ENCODE measurements at regions not wholly inside any gene's neighbourhood (a gene's known extent, or its start where the extent isn't known, plus 50 kb on each side); places are given as distances from the start of the nearest gene placed in this dataset.
"Not testable (repeated sequence)": the region's sequence is repeated elsewhere in the genome, so short reads cannot be mapped to it uniquely, and the experiment has no call there.

- DNase-seq (ENCODE audit: low spot score): no peak
Observed at GRCh38 chr6:141394125-141394536, 738.6 kb upstream of the GJE1 start.

GRCh38 chr6:141393405-141394124 lies 739.2 kb upstream of the GJE1 start:
- no peak for DNase-seq (ENCODE audit: low spot score)

- not testable (repeated sequence) for DNase-seq (ENCODE audit: low spot score)
Observed at GRCh38 chr6:141391135-141391534, 741.6 kb upstream of the GJE1 start.

GRCh38 chr6:141388666-141389065 lies 744.1 kb upstream of the GJE1 start:
- DNase-seq (ENCODE audit: low spot score): no peak

- DNase-seq (ENCODE audit: low spot score): no peak
Observed at GRCh38 chr6:141370438-141370837, 762.3 kb upstream of the GJE1 start.

GRCh38 chr6:141366796-141367195 lies 765.9 kb upstream of the GJE1 start:
- not testable (repeated sequence) for DNase-seq (ENCODE audit: low spot score)

GRCh38 chr6:141364694-141365093 lies 768.0 kb upstream of the GJE1 start:
- DNase-seq (ENCODE audit: low spot score): no peak

GRCh38 chr6:141364232-141364631 lies 768.5 kb upstream of the GJE1 start:
- DNase-seq (ENCODE audit: low spot score): no peak

GRCh38 chr6:141361559-141361958 lies 771.2 kb upstream of the GJE1 start:
- no peak for DNase-seq (ENCODE audit: low spot score)

- DNase-seq (ENCODE audit: low spot score): no peak
Observed at GRCh38 chr6:141359953-141360352, 772.8 kb upstream of the GJE1 start.

GRCh38 chr6:141354191-141354955 lies 778.4 kb upstream of the GJE1 start:
- no peak for DNase-seq (ENCODE audit: low spot score)

GRCh38 chr6:141351721-141352120 lies 781.0 kb upstream of the GJE1 start:
- DNase-seq (ENCODE audit: low spot score): no peak

GRCh38 chr6:141349710-141350109 lies 783.0 kb upstream of the GJE1 start:
- no peak for DNase-seq (ENCODE audit: low spot score)

GRCh38 chr6:141347906-141348492 lies 784.7 kb upstream of the GJE1 start:
- DNase-seq (ENCODE audit: low spot score): no peak

- no peak for DNase-seq (ENCODE audit: low spot score)
Observed at GRCh38 chr6:141347086-141347485, 785.6 kb upstream of the GJE1 start.

- no peak for DNase-seq (ENCODE audit: low spot score)
Observed at GRCh38 chr6:141346535-141346934, 786.2 kb upstream of the GJE1 start.

GRCh38 chr6:141337191-141337590 lies 795.5 kb upstream of the GJE1 start:
- DNase-seq (ENCODE audit: low spot score): no peak

- DNase-seq (ENCODE audit: low spot score): no peak
Observed at GRCh38 chr6:141335477-141336273, 797.0 kb upstream of the GJE1 start.

GRCh38 chr6:141326925-141327324 lies 805.8 kb upstream of the GJE1 start:
- no peak for DNase-seq (ENCODE audit: low spot score)

GRCh38 chr6:141326426-141326825 lies 806.3 kb upstream of the GJE1 start:
- peak; percentile 77 for DNase-seq (ENCODE audit: low spot score)

GRCh38 chr6:141321493-141322347 lies 811.0 kb upstream of the GJE1 start:
- no peak for DNase-seq (ENCODE audit: low spot score)

Data from CD4-positive, alpha-beta T cell treated with Interleukin-2 at 100 ng/mL for 4 hours (primary cell).